Lung microvascular endothelial cell (primary cell): ENCODE measurements at regions not wholly inside any gene's neighbourhood (a gene's known extent, or its start where the extent isn't known, plus 50 kb on each side); places are given as distances from the start of the nearest gene placed in this dataset.
"Not testable (repeated sequence)": the region's sequence is repeated elsewhere in the genome, so short reads cannot be mapped to it uniquely, and the experiment has no call there.

Source experiments
- DNase-seq, 2 donors: peaks; one replicate each; pipeline versions ENCODE4 v3.0.0 to v3.0.0-alpha.2; 2010; ENCODE audit warnings: low read depth in 2 of 2

- DNase-seq, result no peak
Observed at GRCh38 chr17:68141050-68141449, 105.5 kb downstream of the KPNA2 start.

GRCh38 chr17:68142595-68142994 is 105.2 kb upstream of the AMZ2 start:
- DNase-seq, result no peak

GRCh38 chr17:68143425-68143824 is 104.4 kb upstream of the AMZ2 start:
- no peak for DNase-seq

GRCh38 chr17:68145088-68145487 is 102.8 kb upstream of the AMZ2 start:
- DNase-seq, result no peak

GRCh38 chr17:68148936-68149335 is 98.9 kb upstream of the AMZ2 start:
- DNase-seq, result no peak

- no peak for DNase-seq
Observed at GRCh38 chr17:68152161-68152571, 95.7 kb upstream of the AMZ2 start.

GRCh38 chr17:68155692-68156091 is 92.2 kb upstream of the AMZ2 start:
- DNase-seq, result no peak

GRCh38 chr17:68161644-68162428 is 86.0 kb upstream of the AMZ2 start:
- DNase-seq, result peak in 1 of 2 donors; percentile 5

- not testable (repeated sequence) for DNase-seq
Observed at GRCh38 chr17:68168273-68169164, 79.3 kb upstream of the AMZ2 start.

GRCh38 chr17:68169165-68169821 is 78.5 kb upstream of the AMZ2 start:
- DNase-seq, result not testable (repeated sequence)

- DNase-seq, result no peak
Observed at GRCh38 chr17:68169840-68170239, 78.0 kb upstream of the AMZ2 start.

GRCh38 chr17:68170246-68170645 is 77.6 kb upstream of the AMZ2 start:
- no peak for DNase-seq

GRCh38 chr17:68172461-68172954 is 75.3 kb upstream of the AMZ2 start:
- DNase-seq, result peak; percentile 69 to 75

GRCh38 chr17:68175416-68175815 is 72.4 kb upstream of the AMZ2 start:
- DNase-seq, result no peak

GRCh38 chr17:68175905-68176304 is 71.9 kb upstream of the AMZ2 start:
- DNase-seq, result no peak

GRCh38 chr17:68176718-68177117 is 71.1 kb upstream of the AMZ2 start:
- DNase-seq, result no peak

- DNase-seq, result no peak
Observed at GRCh38 chr17:68178831-68179230, 69.0 kb upstream of the AMZ2 start.

- DNase-seq, result no peak
Observed at GRCh38 chr17:68179236-68179925, 68.5 kb upstream of the AMZ2 start.

GRCh38 chr17:68179926-68180285 is 67.9 kb upstream of the AMZ2 start:
- DNase-seq, result no peak

GRCh38 chr17:68182011-68182306 is 65.9 kb upstream of the AMZ2 start:
- DNase-seq, result no peak

- no peak for DNase-seq
Observed at GRCh38 chr17:68182940-68183551, 64.8 kb upstream of the AMZ2 start.
